Stimulated activated CD8-positive, alpha-beta memory T cell treated with anti-CD3 and anti-CD28 coated beads, Interleukin-2, amount 100 ng/mL, for 48 hours (primary cell): ENCODE measurements at regions not wholly inside any gene's neighbourhood (a gene's known extent, or its start where the extent isn't known, plus 50 kb on each side); places are given as distances from the start of the nearest gene placed in this dataset.
"Not testable (repeated sequence)": the region's sequence is repeated elsewhere in the genome, so short reads cannot be mapped to it uniquely, and the experiment has no call there.

Experiments
- DNase-seq, 2 donors: peaks; one replicate each; pipeline ENCODE4 v3.0.0-alpha.2; 2020; ENCODE audit warnings: low read depth in 2 of 2

DNA sequence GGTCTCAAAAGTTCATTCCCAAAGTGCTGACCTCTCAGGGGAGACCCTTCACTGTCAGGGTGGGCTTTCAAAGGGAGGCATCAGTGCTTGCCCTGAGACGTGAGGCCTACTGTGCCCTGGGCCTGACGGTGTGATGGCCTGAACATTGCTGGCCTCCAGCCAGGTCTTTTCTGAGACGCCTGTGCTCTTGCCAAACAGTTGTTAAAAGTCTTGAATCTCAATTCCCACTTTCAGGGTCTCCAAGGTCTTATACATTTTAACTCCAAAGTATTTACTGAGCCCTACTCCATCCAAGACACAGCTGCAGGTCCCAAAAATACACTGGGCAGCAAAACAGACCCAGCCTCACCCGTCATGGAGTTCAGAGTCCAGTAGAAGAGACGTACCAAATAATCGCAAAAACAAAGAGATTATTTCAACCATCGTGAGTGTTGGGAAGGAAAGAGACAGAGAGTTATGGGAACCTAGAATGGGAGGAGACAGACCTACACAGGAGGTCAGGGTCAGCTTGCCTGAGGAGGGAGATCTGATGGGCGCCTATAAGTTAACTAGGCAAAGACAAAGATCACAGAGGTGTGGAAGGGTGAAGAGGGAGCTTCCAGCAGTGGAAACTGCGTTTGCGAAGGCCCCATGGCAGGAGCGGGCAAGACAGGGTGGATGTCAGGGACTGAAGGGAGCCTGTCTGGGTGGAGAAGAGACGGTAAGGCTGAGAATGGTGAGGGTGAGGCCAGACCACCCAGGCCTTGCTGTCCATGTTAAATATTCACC is 446.3 kb downstream of the PREX1 start:
- DNase-seq = no peak

DNA sequence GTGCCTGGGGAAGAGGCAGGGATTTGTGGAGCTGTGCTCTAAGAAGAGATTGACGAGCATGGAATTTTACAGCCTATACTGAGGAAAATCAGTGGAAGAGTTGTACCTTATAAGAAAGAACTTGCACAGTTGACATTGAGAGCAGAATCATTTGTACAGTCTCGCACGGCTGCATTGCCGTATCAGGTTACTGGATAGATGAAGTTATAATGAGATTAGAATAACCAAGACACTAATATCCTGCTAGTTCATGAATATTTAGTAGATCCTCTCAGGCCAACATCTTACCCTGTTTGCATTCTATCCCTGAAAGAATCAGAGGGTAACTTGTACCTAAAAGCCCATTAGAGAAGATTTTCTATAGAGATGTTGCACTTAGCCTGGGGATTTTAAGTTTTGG is 447.1 kb downstream of the PREX1 start:
- DNase-seq = no peak

DNA sequence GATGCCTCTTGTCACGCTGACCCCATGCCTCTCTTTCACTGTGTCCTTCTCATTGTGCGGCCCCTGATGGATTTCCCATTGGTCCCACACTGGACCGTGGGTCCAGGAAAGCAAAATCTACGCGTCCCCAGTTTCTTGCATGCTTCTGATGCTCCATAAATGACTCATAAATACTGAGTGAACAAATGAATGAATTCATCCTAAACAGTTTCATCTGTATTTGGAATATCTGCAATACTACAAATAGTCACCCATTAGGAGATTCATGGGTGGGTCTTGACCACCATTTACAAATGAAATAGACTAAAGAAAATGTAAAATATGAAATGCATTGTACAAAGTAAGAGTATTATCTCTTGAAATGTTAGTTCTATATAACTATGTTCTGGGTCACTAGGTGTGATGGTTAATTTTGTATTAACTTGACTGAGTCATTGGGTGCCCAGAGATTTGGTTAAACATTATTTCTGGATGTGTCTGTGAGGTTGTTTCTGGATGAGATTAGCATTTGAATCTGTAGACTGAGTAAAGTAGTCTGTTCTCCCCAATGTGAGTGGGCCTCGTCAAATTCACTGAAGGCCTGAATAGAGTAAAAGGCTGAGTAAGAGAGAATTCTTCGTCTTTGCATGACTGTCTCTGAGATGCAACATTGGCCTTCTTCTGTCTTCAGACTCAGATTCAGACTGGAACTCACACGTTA is 448.7 kb downstream of the PREX1 start:
- DNase-seq = no peak

DNA sequence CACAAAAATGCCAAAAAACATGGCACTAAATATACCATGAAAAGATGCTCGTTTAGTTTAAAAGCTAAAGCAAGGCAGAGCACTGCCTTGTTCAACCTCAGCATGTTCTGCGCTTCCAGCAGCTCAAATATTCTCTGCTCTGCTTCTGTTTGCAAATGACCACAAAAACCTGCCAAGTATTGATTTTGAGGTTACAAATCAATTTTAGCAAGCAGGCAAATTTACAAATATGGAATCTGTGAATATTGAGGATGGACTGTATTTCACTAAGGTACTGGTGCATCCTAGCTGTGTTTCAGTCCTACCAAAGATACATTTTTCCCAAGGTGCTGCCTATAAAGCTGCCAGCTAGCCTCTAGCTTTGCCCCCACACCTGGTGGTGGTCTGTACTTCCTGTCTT is 449.9 kb downstream of the PREX1 start:
- DNase-seq = no peak

DNA sequence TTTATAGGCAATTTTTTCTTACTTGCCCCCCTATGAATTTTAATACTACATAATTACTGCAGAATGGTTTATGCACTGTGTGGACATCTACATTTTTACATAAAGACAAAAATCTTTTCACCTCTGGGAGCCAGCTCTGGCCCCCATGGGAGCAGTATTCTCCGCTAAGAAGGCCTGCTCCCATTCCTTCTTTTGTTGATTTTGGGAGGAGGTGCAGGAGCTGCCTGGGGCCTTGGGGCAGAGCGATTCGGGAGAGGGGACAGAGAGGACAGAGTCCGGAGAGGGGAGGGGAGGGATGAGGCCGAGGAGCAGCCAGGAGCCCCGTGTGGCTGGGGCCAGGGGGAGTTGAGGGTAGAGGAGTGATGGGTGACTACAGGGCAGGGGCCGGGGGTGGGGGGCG is 452.0 kb downstream of the PREX1 start:
- no peak for DNase-seq

DNA sequence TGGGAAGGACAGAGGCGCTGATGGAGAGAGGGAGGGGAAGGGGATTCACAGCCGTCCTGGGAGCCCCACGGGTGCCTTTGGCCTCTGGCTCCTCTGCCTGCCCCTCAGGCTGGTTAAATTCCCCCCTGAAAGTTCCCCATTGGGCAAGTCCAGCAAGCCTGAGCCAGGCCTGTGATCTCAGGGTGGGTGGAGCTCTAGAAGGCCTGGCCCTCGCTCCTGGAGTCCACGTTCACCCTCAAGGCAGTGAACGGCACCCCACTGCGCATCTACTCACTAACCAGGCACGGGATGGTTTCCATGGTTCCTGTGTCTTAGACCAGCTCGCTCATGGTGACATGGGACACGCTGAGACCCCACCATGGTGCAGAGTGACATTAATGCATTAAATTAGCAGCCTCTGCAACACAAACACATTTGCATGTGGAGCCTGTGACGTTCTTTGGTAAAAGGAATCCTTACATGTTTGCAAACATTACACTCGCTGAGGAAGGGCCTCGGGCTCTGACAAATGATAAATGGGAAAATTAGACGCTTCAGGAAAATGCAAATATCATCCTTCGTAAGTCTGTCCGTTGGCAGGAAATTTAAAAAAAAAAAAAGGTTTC is 452.7 kb downstream of the PREX1 start:
- no peak for DNase-seq

DNA sequence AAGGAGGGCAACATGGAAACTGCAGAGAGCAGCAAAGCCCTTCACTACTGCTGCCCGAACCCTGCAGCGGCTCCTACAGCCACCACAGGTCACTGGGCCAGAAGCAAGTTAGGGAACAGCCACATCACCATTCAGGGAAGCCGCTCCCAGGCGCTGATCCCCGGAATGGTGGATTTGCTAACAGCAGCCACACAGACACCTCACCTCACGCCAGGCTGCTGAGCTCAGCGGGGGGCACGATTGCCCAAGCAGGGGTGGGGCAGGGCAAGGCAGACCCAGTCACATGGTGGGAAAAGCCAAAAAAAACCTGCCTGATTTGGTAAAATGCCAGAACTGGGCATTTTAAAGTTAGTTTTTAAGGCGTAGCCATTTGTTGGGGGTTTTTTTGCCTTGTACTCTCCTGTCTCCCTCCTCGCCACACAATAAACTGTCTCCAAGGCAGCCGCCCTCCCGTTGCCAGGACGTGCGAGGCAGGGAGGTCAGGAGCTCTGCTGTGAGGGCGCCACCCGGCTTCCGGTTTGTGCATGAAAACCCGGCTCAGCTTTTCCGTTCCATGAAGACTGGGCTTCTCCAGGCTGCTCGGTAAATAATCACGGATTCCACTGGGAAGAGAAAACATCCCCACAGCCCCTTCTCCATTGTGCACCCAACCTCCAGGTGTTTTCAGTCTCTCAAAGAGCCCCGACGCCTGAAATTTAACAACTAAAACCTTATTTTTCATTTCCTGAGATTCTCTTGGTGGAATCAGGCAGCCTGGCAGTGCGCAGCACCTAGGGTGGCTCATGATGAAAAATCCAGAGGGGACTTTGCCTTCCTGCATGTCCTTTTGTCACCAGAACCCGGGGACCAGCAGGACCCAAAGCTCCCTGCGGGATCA is 453.5 kb downstream of the PREX1 start:
- not testable (repeated sequence) for DNase-seq

DNA sequence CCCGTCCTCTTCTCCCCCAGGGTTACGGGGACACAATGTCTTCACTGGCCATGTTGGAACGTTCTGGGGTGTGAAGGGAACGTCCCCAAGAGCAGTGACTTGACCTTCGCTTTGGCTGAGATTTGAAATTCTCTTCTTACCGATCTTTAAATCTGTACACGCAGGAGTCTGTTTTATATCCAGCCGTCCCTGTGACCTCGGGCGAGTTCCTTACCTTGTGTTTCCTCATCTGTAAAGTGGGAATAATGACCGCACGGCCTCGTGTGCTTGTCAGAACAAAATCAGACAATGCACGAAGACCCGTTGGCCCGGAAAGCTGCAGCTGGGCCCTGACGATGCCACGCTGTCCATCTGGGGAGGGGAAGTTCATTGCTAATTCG is 454.3 kb downstream of the PREX1 start:
- DNase-seq = no peak

DNA sequence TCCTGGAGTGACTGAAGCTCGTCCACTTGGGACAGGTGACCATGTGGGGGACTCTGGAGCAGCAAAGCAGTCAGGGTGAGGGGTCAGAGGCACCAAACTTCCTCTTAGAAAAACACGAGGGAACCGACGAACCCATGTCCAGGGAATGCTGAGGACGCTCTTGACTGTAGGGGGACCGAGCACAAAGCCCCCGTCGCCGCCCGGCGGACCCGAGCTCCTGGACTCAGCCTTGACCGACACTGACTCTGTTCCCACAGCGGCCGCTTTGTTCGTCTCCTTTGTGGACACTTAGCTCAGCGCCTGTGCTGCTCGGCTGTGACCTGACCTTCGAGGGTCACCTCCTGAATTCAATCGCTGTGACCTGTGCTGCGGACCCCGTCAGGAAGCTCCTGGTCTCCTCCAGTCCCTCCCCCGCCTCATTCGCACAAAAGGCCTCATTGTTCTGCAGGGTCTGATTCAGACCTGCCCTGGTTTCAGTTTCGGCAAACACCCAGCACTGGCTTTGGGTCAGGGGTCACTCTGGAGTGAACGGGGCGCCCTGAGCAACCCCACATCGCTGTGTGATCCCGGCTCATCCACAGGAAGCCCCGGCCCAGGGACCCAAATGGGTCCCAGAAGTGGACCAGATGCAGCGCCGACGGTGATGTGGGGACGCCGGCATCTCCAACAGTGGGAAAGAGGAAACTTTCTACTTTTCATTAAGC is 454.8 kb downstream of the PREX1 start:
- not testable (repeated sequence) for DNase-seq

DNA sequence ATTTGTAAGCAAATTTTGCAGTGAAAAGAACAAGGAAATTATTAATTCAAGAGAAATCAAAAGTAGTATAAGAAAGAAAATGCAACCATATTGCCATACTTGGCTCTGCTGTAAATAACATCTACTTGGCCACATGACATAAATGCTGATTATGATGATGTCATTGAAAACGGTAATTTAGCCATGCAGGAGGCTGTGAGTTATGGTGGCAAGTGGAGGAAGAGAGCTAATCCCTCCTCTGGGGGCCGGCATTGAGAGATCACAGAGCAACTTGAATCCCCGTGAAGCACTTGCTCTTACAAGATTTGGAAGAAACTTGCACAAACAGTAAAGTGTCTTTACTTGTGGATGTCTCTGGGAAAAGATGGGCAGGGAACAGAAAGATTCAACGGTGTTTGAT is 456.6 kb downstream of the PREX1 start:
- DNase-seq = no peak

DNA sequence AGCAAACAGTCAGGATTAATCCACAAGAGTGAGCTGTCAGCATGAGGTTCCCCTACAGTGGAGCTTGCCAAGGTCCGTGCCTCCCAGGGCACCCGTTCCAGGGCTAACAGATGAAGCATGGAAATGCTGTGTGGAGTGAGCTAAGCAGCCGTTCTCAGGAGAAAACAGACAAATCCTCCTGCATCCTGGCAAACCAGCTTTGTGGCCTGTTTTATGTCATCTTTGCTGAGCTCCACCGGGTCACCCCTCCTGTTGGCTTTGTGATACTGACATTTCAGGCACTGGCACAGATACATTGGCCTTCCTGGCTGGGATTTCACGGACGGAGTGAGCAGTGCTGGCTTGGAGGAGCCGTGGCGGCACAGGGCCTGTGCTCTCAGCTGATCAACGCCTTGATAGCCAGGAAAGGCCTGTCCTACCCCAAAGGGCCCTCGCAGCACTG is 459.2 kb downstream of the PREX1 start:
- DNase-seq = not testable (repeated sequence)

DNA sequence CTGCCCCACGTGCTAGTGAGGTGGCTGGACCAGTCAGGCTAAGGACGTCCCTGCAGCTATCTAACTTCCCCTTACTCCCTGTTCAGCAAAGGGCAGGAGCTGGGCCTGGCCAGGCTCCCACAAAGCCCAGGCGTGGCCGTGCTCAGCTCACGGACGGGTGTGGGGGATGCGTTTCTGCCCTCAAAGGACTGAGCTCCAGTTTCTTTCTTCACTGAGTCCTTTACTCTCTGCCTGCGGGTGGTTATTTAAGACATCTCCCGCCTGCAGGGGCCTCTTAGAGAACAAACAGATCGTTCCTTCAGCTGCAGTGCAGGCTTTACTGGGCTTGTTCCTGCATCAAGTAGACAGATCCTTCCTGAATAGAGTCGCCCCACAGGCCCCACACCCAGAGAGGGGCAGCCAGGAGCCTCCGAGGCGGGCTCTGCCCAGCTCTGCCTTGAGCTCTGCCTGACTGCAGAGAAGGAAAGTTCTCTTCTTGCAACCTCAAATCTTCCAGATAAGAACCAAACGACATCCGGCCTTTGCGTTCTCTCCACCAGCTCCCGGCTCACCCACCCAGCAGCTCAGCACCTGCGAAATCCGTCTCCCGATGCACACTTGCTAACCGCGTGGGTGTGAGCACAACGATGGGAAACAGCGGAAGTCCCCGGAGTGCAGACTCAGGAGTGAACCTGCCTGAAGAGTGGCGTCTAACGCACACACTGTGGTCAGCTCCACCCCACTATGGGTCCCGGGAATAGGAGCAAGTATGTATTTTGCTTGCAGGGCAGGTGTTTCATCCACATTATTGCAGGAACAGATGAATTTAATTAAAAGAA is 460.0 kb downstream of the PREX1 start:
- DNase-seq = not testable (repeated sequence)

DNA sequence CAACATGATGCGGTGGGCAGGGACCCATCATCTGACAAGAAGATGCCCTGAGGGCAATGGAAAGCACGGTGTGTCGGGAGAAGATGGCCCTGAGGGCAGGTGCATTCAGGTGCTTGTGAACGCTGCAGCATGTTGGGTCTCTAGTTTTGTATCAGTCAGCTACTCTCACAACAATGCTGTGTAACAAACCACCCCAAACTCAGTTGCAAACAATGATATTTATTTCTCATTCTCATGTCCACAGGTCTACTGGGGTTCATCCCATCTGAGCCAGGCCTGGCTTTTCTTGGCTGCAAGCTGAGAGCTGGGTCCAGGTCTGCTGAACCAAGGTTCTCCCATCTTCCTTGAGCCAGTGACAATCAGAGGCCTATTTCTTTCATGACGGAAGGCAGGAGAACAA is 461.6 kb downstream of the PREX1 start:
- no peak for DNase-seq

DNA sequence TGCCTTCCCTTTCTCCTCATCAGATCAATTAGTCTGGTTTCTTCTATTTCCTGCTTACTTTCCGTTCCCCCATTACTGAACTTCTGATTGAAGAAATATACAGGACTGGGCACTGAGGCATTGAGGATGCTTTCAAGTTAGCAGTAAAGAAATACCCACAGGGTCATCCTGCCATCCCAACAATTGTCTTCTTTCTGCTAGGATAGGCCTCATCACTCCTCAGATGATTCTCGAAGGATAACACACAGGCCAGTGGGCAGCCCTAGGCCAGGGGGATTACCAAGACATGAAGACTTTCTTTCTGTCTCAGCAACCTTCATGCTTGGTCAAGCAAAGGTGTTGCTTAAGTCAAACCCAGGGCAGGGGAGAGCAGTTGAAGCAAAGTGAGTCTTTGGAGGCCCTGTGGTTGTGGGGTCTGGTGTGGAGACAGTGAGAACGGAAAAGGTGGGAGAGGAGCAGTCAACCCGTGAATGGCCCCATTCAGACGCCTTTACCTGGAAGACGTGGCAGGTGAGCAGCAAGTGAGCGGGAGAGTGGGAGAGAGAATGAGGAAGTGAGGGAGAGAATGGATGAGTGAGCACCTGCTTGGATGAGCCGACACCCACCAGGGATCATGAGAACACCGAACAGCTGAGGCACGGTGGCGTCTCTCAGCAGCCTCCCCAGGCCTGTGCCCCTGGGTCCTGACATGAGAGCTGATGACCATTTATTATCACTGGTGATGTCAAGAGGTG is 462.9 kb downstream of the PREX1 start:
- no peak for DNase-seq

DNA sequence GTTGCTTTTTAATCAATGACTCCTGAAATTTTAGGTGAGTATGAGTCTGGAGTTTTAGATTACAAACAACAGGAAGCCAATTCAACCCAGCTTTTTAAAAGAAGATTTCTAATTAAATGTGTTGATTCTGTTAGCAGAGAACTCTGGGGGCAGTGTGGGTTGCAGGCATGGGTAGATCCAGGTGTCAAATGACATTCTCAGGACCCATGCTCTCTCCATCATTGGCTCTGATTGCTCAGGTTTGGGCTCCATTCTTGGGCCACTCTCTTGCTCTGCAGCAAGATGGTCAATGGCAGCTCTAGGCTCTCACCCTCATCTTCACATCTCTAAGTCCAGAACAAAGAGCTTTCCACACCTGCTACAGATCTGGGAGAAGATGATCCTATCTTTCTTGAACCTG is 463.7 kb downstream of the PREX1 start:
- DNase-seq = no peak

DNA sequence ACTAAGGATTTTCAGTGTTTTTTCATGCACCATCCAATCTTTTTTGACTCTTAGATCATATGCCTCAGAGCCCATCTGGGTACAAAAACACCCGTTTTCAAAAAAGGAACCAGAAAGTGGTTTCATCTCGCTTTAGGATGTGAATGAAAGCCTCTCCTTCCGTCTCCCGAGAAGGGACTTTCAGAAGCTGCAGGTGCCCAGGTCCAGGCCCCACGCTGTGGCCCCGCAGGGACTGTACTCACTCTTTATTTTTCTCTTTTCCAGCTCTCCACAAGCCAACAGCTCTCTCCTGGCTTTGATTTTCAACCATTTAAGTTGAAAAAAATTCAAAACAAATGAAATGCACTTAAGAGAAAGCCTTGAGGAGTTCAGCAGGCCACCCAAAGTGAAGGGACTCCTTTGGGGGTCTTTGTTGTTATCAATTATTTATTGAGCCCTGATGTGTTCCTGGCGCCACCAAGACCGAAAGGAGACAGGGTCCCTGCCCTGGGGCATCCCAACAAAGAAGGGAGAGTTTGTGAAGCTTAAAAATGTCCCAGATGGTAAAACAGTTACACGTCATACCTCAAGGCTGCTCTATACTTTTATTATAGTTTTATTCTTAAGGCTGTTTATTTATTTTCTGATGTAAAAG is 467.3 kb downstream of the PREX1 start:
- DNase-seq = no peak

DNA sequence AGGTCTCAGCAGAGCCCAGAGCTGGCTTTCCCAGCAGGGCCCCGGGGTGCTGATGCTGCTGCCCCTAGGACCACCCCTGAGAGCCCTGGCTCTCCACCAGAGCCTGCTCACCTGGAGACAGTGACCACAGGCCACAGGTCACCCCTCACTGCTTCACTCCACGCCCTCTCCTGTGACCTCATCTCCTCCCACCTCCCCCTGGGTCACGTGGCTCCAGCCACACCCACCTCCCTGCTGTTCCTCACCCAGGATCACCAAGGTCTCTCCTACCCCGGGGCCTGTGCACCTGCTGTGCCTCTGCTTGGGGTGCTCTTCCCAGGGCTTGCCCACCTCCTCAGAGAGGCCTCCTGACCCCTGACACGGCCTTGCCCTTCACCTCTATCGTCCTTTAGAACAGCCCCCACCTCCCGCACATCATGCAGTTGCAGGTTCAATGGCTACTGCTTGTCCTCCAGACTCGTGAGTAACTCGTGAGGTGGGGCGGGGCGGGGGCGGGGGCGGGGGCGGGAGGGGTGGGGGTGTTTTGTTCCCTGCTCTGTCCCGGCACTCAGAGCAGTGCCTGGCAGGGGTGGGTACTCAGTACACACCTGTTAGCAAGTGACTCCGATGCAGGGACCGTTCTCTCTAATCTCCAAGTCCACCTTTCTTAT is 468.0 kb downstream of the PREX1 start:
- DNase-seq = no peak

DNA sequence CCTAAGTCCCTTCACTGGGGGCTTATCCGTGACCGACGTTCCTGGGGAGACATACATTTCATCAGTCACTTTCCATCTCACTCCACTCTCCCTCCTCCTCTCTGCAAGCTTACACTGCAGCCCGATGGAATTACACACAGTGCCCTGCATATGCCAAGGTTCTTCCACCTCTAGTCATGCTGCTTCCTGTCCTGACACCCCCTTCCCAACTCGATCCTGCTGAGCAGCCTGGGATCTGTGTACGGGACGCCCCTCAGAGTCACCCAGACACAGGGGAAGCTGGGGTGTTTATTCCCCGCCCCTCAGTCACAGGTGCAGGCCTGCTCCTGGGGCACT is 468.8 kb downstream of the PREX1 start:
- DNase-seq = not testable (repeated sequence)
